ENCODE measurements at regions not wholly inside any gene's neighbourhood (a gene's known extent, or its start where the extent isn't known, plus 50 kb on each side); places are given as distances from the start of the nearest gene placed in this dataset.
"Not testable (repeated sequence)": the region's sequence is repeated elsewhere in the genome, so short reads cannot be mapped to it uniquely, and the experiment has no call there.

DNA sequence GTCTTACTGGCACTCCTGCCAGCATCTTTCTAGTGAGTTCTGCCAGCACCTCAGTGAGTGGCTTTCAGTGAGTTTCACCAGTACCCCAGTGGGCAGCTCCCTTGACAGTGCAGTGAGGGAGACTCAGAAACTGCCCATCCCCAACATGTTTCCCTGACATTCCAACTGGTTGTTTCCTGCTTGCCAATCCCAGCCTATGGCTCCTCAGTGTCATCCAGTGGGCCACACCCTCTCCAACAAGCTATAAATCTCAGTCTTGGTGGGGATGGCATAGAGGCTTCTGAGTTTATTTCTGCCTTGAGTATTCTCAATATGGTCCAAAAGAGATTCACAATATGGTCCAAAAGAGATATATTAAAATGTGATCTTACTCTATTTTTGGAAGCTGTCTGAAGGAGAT, 461.2 kb upstream of the NR3C2 start (continued):
- TF ChIP-seq, protein P1, sequence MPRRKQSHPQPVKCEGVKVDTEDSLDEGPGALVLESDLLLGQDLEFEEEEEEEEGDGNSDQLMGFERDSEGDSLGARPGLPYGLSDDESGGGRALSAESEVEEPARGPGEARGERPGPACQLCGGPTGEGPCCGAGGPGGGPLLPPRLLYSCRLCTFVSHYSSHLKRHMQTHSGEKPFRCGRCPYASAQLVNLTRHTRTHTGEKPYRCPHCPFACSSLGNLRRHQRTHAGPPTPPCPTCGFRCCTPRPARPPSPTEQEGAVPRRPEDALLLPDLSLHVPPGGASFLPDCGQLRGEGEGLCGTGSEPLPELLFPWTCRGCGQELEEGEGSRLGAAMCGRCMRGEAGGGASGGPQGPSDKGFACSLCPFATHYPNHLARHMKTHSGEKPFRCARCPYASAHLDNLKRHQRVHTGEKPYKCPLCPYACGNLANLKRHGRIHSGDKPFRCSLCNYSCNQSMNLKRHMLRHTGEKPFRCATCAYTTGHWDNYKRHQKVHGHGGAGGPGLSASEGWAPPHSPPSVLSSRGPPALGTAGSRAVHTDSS (CRISPR knock-in tag; conservative IDR thresholded peaks at IDR 0.05), result no peak
- TF ChIP-seq ZBTB21 (CRISPR knock-in tag; IDR thresholded peaks at IDR 0.05) (no peak), PRDM10 (CRISPR knock-in tag; IDR thresholded peaks at IDR 0.05; ENCODE audit: low read depth) (no peak), ZNF24 (IDR thresholded peaks at IDR 0.05) (no peak), SALL2 (CRISPR knock-in tag; IDR thresholded peaks at IDR 0.05) (no peak), HNRNPH1 (optimal IDR thresholded peaks at IDR 0.05; ENCODE audit: low read depth, low read length) (no peak)

DNA sequence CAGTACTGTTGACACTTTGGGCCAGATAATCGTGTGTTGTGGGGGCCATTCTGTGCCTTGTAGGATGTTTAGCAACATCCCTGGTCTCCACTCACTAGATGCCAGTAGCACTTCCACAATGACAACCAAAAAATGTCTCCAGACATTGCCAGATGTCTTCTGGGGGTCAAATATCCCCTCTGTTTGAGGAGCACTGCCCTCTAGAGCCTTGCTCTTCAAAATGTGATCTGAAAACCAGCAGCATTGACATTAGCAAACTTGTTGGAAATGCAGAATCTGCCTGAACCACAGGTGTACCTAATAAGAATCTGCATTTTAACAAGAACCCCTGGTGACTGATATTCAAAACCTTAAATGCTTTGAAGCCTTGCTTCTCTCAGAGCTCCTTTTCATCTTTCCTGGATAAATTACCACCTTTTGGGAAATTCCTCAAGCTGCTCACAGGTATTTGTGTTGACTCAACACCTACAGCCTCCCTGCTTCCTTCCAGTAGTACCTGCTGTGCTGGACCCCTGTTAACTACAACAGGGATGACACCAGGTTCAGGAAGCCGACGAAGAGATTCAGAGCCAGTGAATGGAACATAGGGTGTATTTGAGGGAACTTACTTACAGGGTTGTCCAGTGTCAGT, 459.0 kb upstream of the NR3C2 start:
- ChIA-PET POLR2A (no interaction called here), CTCF (ENCODE audit: low intra/inter-chr PET ratio, low total read pairs) (no interaction called here)
- in situ Hi-C loops (cut with HindIII; ENCODE audit: extremely low pct_ligation_motif_present, low pct_unique_long_range_greater_than_20kb), result no loop called here
- no TSS peak for BruUV-seq (replicated peaks)
- H3K27ac ChIP-seq (ENCODE audit: extremely low read length, insufficient read depth, low read length), result no peak overlapping the region
- WGBS (ENCODE audit: low lambda C conversion rate), result 0% methylated on average over 3 of the region's 3 CpGs
- H3K4me1 ChIP-seq (ENCODE audit: insufficient read depth, low read length), result no peaks in the 10 kb centered on the region
- no peak overlapping the region for H3K9ac ChIP-seq (ENCODE audit: insufficient read depth, low read depth, low read length)
- no peak for ATAC-seq
- no peaks in the 10 kb centered on the region for H3K27me3 ChIP-seq (ENCODE audit: control insufficient read depth in 1 of 2, insufficient read depth in 2 of 2, low read length in 2 of 2)
- H3K4me2 ChIP-seq (ENCODE audit: low read depth, low read length), result no peak overlapping the region
- DNase-seq (ENCODE audit: low spot score), result no peak
- peaks cover 67% of the 10 kb centered on the region for H3K9me3 ChIP-seq (ENCODE audit: low read length)
- TF ChIP-seq MXD4 (CRISPR knock-in tag; IDR thresholded peaks at IDR 0.05), result no peak
- TF ChIP-seq SIX1 (CRISPR knock-in tag; IDR thresholded peaks at IDR 0.05; ENCODE audit: borderline replicate concordance), result no peak
- no peak for TF ChIP-seq ATF7-NPFF (CRISPR knock-in tag; IDR thresholded peaks at IDR 0.05; ENCODE audit: low read depth)
- TF ChIP-seq ZNF558 (CRISPR knock-in tag; IDR thresholded peaks at IDR 0.05; ENCODE audit: borderline replicate concordance), result no peak
- no peak for TF ChIP-seq NFYC (CRISPR knock-in tag; IDR thresholded peaks at IDR 0.05)
- TF ChIP-seq ARID2 (CRISPR knock-in tag; IDR thresholded peaks at IDR 0.05; ENCODE audit: borderline replicate concordance), result no peak
- intact Hi-C loops (cut with micrococcal nuclease; ENCODE audit: unreplicated experiment), result no loop called here
- no peaks in the 10 kb centered on the region for H3K36me3 ChIP-seq (replicated peaks in 1 of 2; ENCODE audit: control insufficient read depth in 1 of 2, insufficient read depth in 2 of 2, low read length in 2 of 2)
- H4K20me1 ChIP-seq (ENCODE audit: insufficient read depth, low read length), result no peaks in the 10 kb centered on the region
- no peaks in the 10 kb centered on the region for H3K79me2 ChIP-seq (ENCODE audit: insufficient read depth, low read length)
- no peak overlapping the region for H3K4me3 ChIP-seq (replicated peaks in 1 of 3; ENCODE audit: insufficient read depth in 1 of 3, low read depth in 2 of 3, low read length in 3 of 3)
- FAIRE-seq, result no peak
- H2AFZ ChIP-seq (ENCODE audit: low read length), result no peak overlapping the region

GRCh38 chr4:148898139-148898538, 455.9 kb upstream of the NR3C2 start:
- H3K4me2 ChIP-seq (ENCODE audit: low read depth, low read length); FAIRE-seq; H3K4me3 ChIP-seq (replicated peaks in 1 of 3; ENCODE audit: insufficient read depth in 1 of 3, low read depth in 2 of 3, low read length in 3 of 3); H2AFZ ChIP-seq (ENCODE audit: low read length); ATAC-seq; H3K79me2 ChIP-seq (ENCODE audit: insufficient read depth, low read length); CTCF ChIA-PET (ENCODE audit: low intra/inter-chr PET ratio, low total read pairs); H3K27ac ChIP-seq (ENCODE audit: extremely low read length, insufficient read depth, low read length); H3K27me3 ChIP-seq (ENCODE audit: control insufficient read depth in 1 of 2, insufficient read depth in 2 of 2, low read length in 2 of 2); H3K9ac ChIP-seq (ENCODE audit: insufficient read depth, low read depth, low read length); BruUV-seq (replicated peaks); in situ Hi-C loops (cut with HindIII; ENCODE audit: extremely low pct_ligation_motif_present, low pct_unique_long_range_greater_than_20kb); DNase-seq (ENCODE audit: low spot score); POLR2A ChIA-PET; H3K4me1 ChIP-seq (ENCODE audit: insufficient read depth, low read length); H3K36me3 ChIP-seq (replicated peaks in 1 of 2; ENCODE audit: control insufficient read depth in 1 of 2, insufficient read depth in 2 of 2, low read length in 2 of 2); H4K20me1 ChIP-seq (ENCODE audit: insufficient read depth, low read length); intact Hi-C loops (cut with micrococcal nuclease; ENCODE audit: unreplicated experiment): not testable (repeated sequence)
- peaks cover 72% of the 10 kb centered on the region for H3K9me3 ChIP-seq (ENCODE audit: low read length)

Measured in HepG2 (cell line).